H1 (cell line): ENCODE measurements at regions not wholly inside any gene's neighbourhood (a gene's known extent, or its start where the extent isn't known, plus 50 kb on each side); places are given as distances from the start of the nearest gene placed in this dataset.

Experiments used
- ASH2L ChIP-seq: fragments of 200-600, 300-600 bp; sonication (generic); IDR thresholded peaks from one replicate; pipeline ENCODE4 v1.7.1; 2017; ENCODE audit warnings: low read length
- BCL11A ChIP-seq, 2 experiments: IDR thresholded peaks; one replicate each; pipeline ENCODE4 v1.6.1; 2011; ENCODE audit warnings: low read depth in 2 of 2, low read length in 2 of 2, mild to moderate bottlenecking in 2 of 2
- CHD7 ChIP-seq: fragments of 300-600 bp; sonication (generic); IDR thresholded peaks from 2 replicates; pipeline ENCODE4 v1.7.1; 2012; ENCODE audit warnings: low read length, moderate library complexity, mild to moderate bottlenecking, inconsistent platforms; ENCODE audit not compliant: insufficient replicate concordance
- CTBP2 ChIP-seq: IDR thresholded peaks from 2 replicates; pipeline ENCODE4 v1.7.0; 2011; ENCODE audit warnings: borderline replicate concordance, mild to moderate bottlenecking, moderate library complexity, mixed read lengths, low read length; ENCODE audit not compliant: insufficient read depth, insufficient read length
- KDM5A ChIP-seq: fragments of 200-600 bp; IDR thresholded peaks from 2 replicates; pipeline ENCODE4 v1.7.1; 2012; ENCODE audit warnings: mild to moderate bottlenecking, low read length, inconsistent platforms, mixed read lengths

GRCh38 chr6:23349521-23350147 is 776.4 kb upstream of the NRSN1 start (continued):
- no peak for TF ChIP-seq CHD7
- no peak for TF ChIP-seq KDM5A
- TF ChIP-seq CTBP2, result no peak
- no peak for TF ChIP-seq BCL11A (IDR thresholded peaks at IDR 0.05; ENCODE audit: low read depth in 2 of 2, low read length in 2 of 2)
- no peak for TF ChIP-seq ASH2L
